HG02970 (cell line): ENCODE measurements at regions not wholly inside any gene's neighbourhood (a gene's known extent, or its start where the extent isn't known, plus 50 kb on each side); places are given as distances from the start of the nearest gene placed in this dataset.

Source experiments
- ATAC-seq: cut with Tn5 transposase; IDR thresholded peaks from one replicate; pipeline ENCODE4 v1.9.1; 2021; ENCODE audit warnings: mild to moderate bottlenecking, moderate library complexity, moderate number of reproducible peaks; ENCODE audit not compliant: unreplicated experiment, low FRiP score

- no peak for ATAC-seq
These were observed 312.6 kb upstream of the CITED2 start for GRCh38 chr6:139687055-139687454.

GRCh38 chr6:139686308-139686707, 311.9 kb upstream of the CITED2 start:
- ATAC-seq = no peak

GRCh38 chr6:139685009-139685408, 310.6 kb upstream of the CITED2 start:
- ATAC-seq = no peak

GRCh38 chr6:139680819-139681218, 306.4 kb upstream of the CITED2 start:
- ATAC-seq = no peak

GRCh38 chr6:139679516-139680179, 305.2 kb upstream of the CITED2 start:
- ATAC-seq = no peak

GRCh38 chr6:139676718-139677117, 302.3 kb upstream of the CITED2 start:
- no peak for ATAC-seq

GRCh38 chr6:139666284-139666683, 291.8 kb upstream of the CITED2 start:
- ATAC-seq = no peak

GRCh38 chr6:139663996-139664395, 289.5 kb upstream of the CITED2 start:
- ATAC-seq = no peak

GRCh38 chr6:139659711-139660110, 285.3 kb upstream of the CITED2 start:
- no peak for ATAC-seq

- ATAC-seq = no peak
These were observed 284.7 kb upstream of the CITED2 start for GRCh38 chr6:139659196-139659595.

- no peak for ATAC-seq
These were observed 282.7 kb upstream of the CITED2 start for GRCh38 chr6:139657119-139657518.

GRCh38 chr6:139655783-139656705, 281.6 kb upstream of the CITED2 start:
- no peak for ATAC-seq

- no peak for ATAC-seq
These were observed 280.7 kb upstream of the CITED2 start for GRCh38 chr6:139654888-139655782.

GRCh38 chr6:139654309-139654708, 279.9 kb upstream of the CITED2 start:
- ATAC-seq = no peak

- ATAC-seq = no peak
These were observed 278.7 kb upstream of the CITED2 start for GRCh38 chr6:139653111-139653510.

- no peak for ATAC-seq
These were observed 276.5 kb upstream of the CITED2 start for GRCh38 chr6:139650941-139651340.

GRCh38 chr6:139649732-139650131, 275.3 kb upstream of the CITED2 start:
- ATAC-seq = no peak

GRCh38 chr6:139649128-139649527, 274.7 kb upstream of the CITED2 start:
- ATAC-seq = no peak

- no peak for ATAC-seq
These were observed 274.1 kb upstream of the CITED2 start for GRCh38 chr6:139648430-139649000.

- no peak for ATAC-seq
These were observed 273.4 kb upstream of the CITED2 start for GRCh38 chr6:139647841-139648240.
